B cell (primary cell): ENCODE measurements at regions not wholly inside any gene's neighbourhood (a gene's known extent, or its start where the extent isn't known, plus 50 kb on each side); places are given as distances from the start of the nearest gene placed in this dataset.

ENCODE experiments used
- ATAC-seq: fragments of 200-7000 bp; cut with Tn5 transposase; one replicate; pipeline ENCODE4 v1.10.0; 2021; ENCODE audit warnings: low read depth, mild to moderate bottlenecking, moderate number of reproducible peaks, moderate library complexity
- CTCF ChIA-PET: fragments of 350-600 bp; sonication (Branson Sonifier 250); formaldehyde crosslinking; loops from one replicate; lab custom pipeline; 2021; ENCODE audit warnings: antibody characterized with exemption, inconsistent platforms; lab: Charles Lee
- POLR2A ChIA-PET: fragments of 350-600 bp; sonication (Branson Sonifier 250); formaldehyde crosslinking; loops from one replicate; lab custom pipeline; 2021; ENCODE audit warnings: antibody characterized with exemption; lab: Charles Lee
- DNase-seq: peaks from one replicate; pipeline ENCODE4 v3.0.0; 2013
- H2AFZ ChIP-seq: 2 replicates; pipeline ENCODE4 v1.6.1; 2012; ENCODE audit warnings: mild to moderate bottlenecking, low read depth, low read length; ENCODE audit not compliant: insufficient read depth, poor library complexity, severe bottlenecking
- H3K27ac ChIP-seq, 2 donors: 1 replicate in 1 of 2; 2 replicates in 1 of 2; pipeline ENCODE4 v1.5.1; 2012 to 2013; ENCODE audit warnings: low read length in 2 of 2, mild to moderate bottlenecking in 2 of 2, moderate library complexity in 1 of 2
- H3K27me3 ChIP-seq, 4 experiments: fragments of 200-600 bp in 1 of 4; sonication (generic) in 1 of 4; replicated peaks in 1 of 4; 1 replicate in 2 of 4; 2 replicates in 2 of 4; pipeline versions ENCODE4 v1.6.1 to v1.7.0; 2013 to 2016; ENCODE audit warnings: low read length in 3 of 4, mild to moderate bottlenecking in 2 of 4, mixed read lengths in 1 of 4, moderate library complexity in 1 of 4; ENCODE audit not compliant: insufficient read depth in 4 of 4, control insufficient read depth in 3 of 4; ENCODE audit errors: control extremely low read depth in 1 of 4
- H3K36me3 ChIP-seq, 2 experiments: replicated peaks in 1 of 2; 1 replicate in 1 of 2; 2 replicates in 1 of 2; pipeline versions ENCODE4 v1.6.1 to v1.7.1; 2013; ENCODE audit warnings: low read length in 1 of 2; ENCODE audit not compliant: insufficient read depth in 2 of 2, control insufficient read depth in 1 of 2; ENCODE audit errors: control extremely low read depth in 1 of 2, extremely low read depth in 1 of 2
- H3K4me1 ChIP-seq, 2 donors: fragments of 200-600 bp in 1 of 2; sonication (generic) in 1 of 2; 1 replicate in 1 of 2; 2 replicates in 1 of 2; pipeline versions ENCODE4 v1.5.1 to v1.6.1; 2013 to 2017; ENCODE audit warnings: low read length in 2 of 2; ENCODE audit not compliant: control insufficient read depth in 2 of 2, insufficient read depth in 2 of 2
- H3K4me2 ChIP-seq: replicated peaks from 2 replicates; pipeline ENCODE3; 2012; ENCODE audit warnings: mild to moderate bottlenecking, low read depth, low read length; ENCODE audit not compliant: poor library complexity, severe bottlenecking
- H3K4me3 ChIP-seq, 5 experiments: fragments of 200-600 bp in 1 of 5; sonication (generic) in 1 of 5; 1 replicate in 3 of 5; 2 replicates in 2 of 5; pipeline versions ENCODE4 v1.5.1 to v1.7.0; 2011 to 2016; ENCODE audit warnings: low read length in 4 of 5, mild to moderate bottlenecking in 4 of 5, low read depth in 2 of 5, control low read depth in 1 of 5, moderate library complexity in 1 of 5; ENCODE audit not compliant: insufficient read depth in 1 of 5; ENCODE audit errors: control extremely low read depth in 1 of 5, extremely low read depth in 1 of 5
- H3K79me2 ChIP-seq: fragments of 200-600 bp; sonication (generic); one replicate; pipeline ENCODE4 v1.6.0; 2016; ENCODE audit warnings: low read length; ENCODE audit not compliant: control insufficient read depth, insufficient read depth
- H3K9ac ChIP-seq: fragments of 200-600 bp; sonication (generic); 2 replicates; pipeline ENCODE4 v1.6.1; 2017; ENCODE audit warnings: mild to moderate bottlenecking, low read length, moderate library complexity
- H3K9me3 ChIP-seq, 3 donors: one replicate each; pipeline versions ENCODE4 v1.6.1 to v1.7.1; 2013; ENCODE audit warnings: low read length in 2 of 3; ENCODE audit not compliant: control insufficient read depth in 2 of 3, insufficient read depth in 1 of 3; ENCODE audit errors: control extremely low read depth in 1 of 3
- H4K20me1 ChIP-seq: 2 replicates; pipeline ENCODE4 v1.6.0; 2012; ENCODE audit warnings: mild to moderate bottlenecking, low read length; ENCODE audit not compliant: insufficient read depth, control insufficient read depth, poor library complexity, severe bottlenecking
- H3K27ac Mint-ChIP-seq: one replicate; pipeline ENCODE4 v1.8.0; 2021; ENCODE audit warnings: mixed read lengths
- H3K27me3 Mint-ChIP-seq: one replicate; pipeline ENCODE4 v1.8.0; 2021; ENCODE audit warnings: mixed read lengths
- H3K4me1 Mint-ChIP-seq: one replicate; pipeline ENCODE4 v1.8.0; 2021; ENCODE audit warnings: mixed read lengths
- H3K4me3 Mint-ChIP-seq: one replicate; pipeline ENCODE4 v1.8.0; 2021; ENCODE audit warnings: mixed read lengths
- H3K9me3 Mint-ChIP-seq: one replicate; pipeline ENCODE4 v1.8.0; 2022; ENCODE audit warnings: mixed read lengths; ENCODE audit not compliant: insufficient read depth
- EZH2 ChIP-seq: IDR thresholded peaks from 2 replicates; pipeline ENCODE4 v1.6.1; 2012; ENCODE audit warnings: borderline replicate concordance, low read depth, mild to moderate bottlenecking, moderate library complexity, low read length; ENCODE audit not compliant: insufficient read depth, poor library complexity, severe bottlenecking
- WGBS: methylation state at CpG from one replicate; pipeline ENCODE4 v1.1.5; 2013; ENCODE audit warnings: missing lambda C conversion rate; ENCODE audit not compliant: insufficient coverage; 5-methylcytosine and 5-hydroxymethylcytosine counted together
- intact Hi-C: fragments of 100-400 bp; cut with micrococcal nuclease; formaldehyde crosslinking; loops from one replicate; pipeline ENCODE4 v1.10.0; 2022
- TF ChIP-seq, protein P1 (sequence below): fragments of 200-600 bp; IDR thresholded peaks from one replicate; pipeline ENCODE4 v1.8.0; 2022; ENCODE audit warnings: antibody characterized with exemption, mild to moderate bottlenecking

DNA sequence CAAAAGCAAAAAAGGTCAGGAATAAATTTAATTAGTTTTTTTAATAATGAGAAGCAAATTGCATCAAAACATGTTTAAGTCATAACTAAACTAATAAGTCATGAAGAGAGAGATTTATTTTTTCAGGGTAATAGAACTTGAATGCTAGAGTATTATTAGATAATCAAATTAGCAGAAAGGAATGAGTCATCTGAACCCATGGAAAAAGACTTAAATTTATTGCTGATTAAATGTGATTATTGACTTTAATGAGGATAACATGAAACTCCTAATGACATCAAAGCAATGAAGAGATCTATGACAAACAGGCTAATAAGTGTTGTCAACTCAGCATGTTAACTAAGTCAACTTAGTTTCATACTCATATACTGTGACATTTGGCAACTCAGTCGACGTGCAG, 264.2 kb downstream of the USP25 start:
- ChIA-PET CTCF (no interaction called here), POLR2A (no interaction called here)
- Histone ChIP-seq H3K9ac (no peak overlapping the region), H3K4me3 (no peak overlapping the region), H3K36me3 (no peaks in the 10 kb centered on the region), H3K4me1 (no peaks in the 10 kb centered on the region), H4K20me1 (no peaks in the 10 kb centered on the region), H3K4me2 (no peak overlapping the region), H3K9me3 (no peaks in the 10 kb centered on the region), H2AFZ (no peak overlapping the region), H3K27me3 (no peaks in the 10 kb centered on the region), H3K27ac (no peak overlapping the region), H3K79me2 (no peaks in the 10 kb centered on the region)
- WGBS = no CpG with 5 or more reads among the region's 2 CpGs
- no peaks in the 10 kb centered on the region for H3K9me3 Mint-ChIP-seq
- no peaks in the 10 kb centered on the region for H3K4me1 Mint-ChIP-seq
- intact Hi-C loops = no loop called here
- H3K27ac Mint-ChIP-seq = no peak overlapping the region
- ATAC-seq = no peak
- H3K27me3 Mint-ChIP-seq = no peaks in the 10 kb centered on the region
- DNase-seq = no peak
- no peak overlapping the region for H3K4me3 Mint-ChIP-seq
- TF ChIP-seq, protein P1, sequence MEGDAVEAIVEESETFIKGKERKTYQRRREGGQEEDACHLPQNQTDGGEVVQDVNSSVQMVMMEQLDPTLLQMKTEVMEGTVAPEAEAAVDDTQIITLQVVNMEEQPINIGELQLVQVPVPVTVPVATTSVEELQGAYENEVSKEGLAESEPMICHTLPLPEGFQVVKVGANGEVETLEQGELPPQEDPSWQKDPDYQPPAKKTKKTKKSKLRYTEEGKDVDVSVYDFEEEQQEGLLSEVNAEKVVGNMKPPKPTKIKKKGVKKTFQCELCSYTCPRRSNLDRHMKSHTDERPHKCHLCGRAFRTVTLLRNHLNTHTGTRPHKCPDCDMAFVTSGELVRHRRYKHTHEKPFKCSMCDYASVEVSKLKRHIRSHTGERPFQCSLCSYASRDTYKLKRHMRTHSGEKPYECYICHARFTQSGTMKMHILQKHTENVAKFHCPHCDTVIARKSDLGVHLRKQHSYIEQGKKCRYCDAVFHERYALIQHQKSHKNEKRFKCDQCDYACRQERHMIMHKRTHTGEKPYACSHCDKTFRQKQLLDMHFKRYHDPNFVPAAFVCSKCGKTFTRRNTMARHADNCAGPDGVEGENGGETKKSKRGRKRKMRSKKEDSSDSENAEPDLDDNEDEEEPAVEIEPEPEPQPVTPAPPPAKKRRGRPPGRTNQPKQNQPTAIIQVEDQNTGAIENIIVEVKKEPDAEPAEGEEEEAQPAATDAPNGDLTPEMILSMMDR = no peak

DNA sequence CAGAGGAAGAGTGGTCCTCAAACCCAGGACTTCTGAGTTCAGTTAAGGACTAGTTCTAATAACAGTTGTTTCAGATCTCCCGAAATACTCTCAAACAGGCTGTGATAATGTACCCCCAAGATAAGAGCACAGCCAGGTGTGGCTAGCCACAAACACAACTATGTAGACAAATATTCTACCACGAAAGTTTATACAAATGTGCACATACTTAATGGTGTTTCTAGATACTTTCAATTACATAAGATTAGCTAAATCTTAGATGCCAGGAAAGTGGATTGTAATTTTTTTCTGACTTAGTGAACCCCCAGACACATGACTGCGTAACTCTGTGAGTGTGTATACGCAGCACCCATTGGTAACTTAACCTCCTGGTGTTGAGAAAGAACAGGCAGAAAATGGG, 270.0 kb downstream of the USP25 start:
- no peaks in the 10 kb centered on the region for H3K27me3 ChIP-seq
- H3K27ac ChIP-seq = no peak overlapping the region
- Mint-ChIP-seq H3K9me3 (no peaks in the 10 kb centered on the region), H3K27me3 (no peaks in the 10 kb centered on the region), H3K27ac (no peak overlapping the region), H3K4me3 (no peak overlapping the region), H3K4me1 (no peaks in the 10 kb centered on the region)
- CTCF ChIA-PET = no interaction called here
- TF ChIP-seq, protein P1 = no peak
- TF ChIP-seq EZH2 = no peak
- no peaks in the 10 kb centered on the region for H3K9me3 ChIP-seq
- H3K9ac ChIP-seq = no peak overlapping the region
- no peak overlapping the region for H3K4me2 ChIP-seq
- no peaks in the 10 kb centered on the region for H3K4me1 ChIP-seq
- no peak overlapping the region for H3K4me3 ChIP-seq
- no peak for DNase-seq
- POLR2A ChIA-PET = no interaction called here
- no CpG with 5 or more reads among the region's 4 CpGs for WGBS
- intact Hi-C loops = no loop called here
- no peak overlapping the region for H2AFZ ChIP-seq
- no peaks in the 10 kb centered on the region for H3K36me3 ChIP-seq
- no peaks in the 10 kb centered on the region for H3K79me2 ChIP-seq
- ATAC-seq = no peak
- H4K20me1 ChIP-seq = no peaks in the 10 kb centered on the region
